ENCODE measurements at regions not wholly inside any gene's neighbourhood (a gene's known extent, or its start where the extent isn't known, plus 50 kb on each side); places are given as distances from the start of the nearest gene placed in this dataset.

DNA sequence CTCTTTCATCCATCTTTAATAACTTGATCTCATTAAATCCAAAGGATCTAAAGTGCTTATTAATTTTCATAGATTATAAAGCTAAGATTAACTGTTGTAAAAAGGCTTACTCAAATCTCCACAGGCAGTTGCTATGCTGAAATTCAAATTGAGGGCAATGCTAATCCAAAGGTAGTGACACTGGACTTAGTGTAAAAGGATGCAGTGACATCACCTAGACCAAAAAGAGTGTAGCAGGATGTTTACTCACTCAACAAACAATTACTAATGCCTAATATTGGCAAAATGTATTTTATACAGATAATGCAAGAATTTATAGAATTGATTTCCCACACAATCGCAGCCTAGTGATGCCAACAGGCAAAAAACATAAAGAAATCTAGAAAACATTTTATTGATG is 756.2 kb downstream of the CDH9 start:
- TF ChIP-seq, protein P1, sequence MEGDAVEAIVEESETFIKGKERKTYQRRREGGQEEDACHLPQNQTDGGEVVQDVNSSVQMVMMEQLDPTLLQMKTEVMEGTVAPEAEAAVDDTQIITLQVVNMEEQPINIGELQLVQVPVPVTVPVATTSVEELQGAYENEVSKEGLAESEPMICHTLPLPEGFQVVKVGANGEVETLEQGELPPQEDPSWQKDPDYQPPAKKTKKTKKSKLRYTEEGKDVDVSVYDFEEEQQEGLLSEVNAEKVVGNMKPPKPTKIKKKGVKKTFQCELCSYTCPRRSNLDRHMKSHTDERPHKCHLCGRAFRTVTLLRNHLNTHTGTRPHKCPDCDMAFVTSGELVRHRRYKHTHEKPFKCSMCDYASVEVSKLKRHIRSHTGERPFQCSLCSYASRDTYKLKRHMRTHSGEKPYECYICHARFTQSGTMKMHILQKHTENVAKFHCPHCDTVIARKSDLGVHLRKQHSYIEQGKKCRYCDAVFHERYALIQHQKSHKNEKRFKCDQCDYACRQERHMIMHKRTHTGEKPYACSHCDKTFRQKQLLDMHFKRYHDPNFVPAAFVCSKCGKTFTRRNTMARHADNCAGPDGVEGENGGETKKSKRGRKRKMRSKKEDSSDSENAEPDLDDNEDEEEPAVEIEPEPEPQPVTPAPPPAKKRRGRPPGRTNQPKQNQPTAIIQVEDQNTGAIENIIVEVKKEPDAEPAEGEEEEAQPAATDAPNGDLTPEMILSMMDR (conservative IDR thresholded peaks at IDR 0.05 in 1 of 2, IDR thresholded peaks at IDR 0.05 in 1 of 2; ENCODE audit: low read depth in 1 of 2, low read length in 2 of 2) = no peak
- TF ChIP-seq EZH2 (IDR thresholded peaks at IDR 0.05; ENCODE audit: low read length, missing control alignments) = no peak
- DNase-seq (ENCODE audit: low read depth in 2 of 2) = no peak
- no peaks in the 10 kb centered on the region for H4K20me1 ChIP-seq (ENCODE audit: control insufficient read depth, extremely low read depth, insufficient read depth, low read length)
- H3K27me3 ChIP-seq (ENCODE audit: control insufficient read depth, insufficient read depth, low read length) = no peaks in the 10 kb centered on the region
- H3K4me2 ChIP-seq (ENCODE audit: extremely low read depth, insufficient read depth, low read length) = no peak overlapping the region
- no peak overlapping the region for H3K9ac ChIP-seq (ENCODE audit: insufficient read depth, low read length)
- no peak overlapping the region for H3K27ac ChIP-seq (ENCODE audit: insufficient read depth, low read length)
- no peak overlapping the region for H3K4me3 ChIP-seq (replicated peaks in 1 of 4; ENCODE audit: control extremely low read depth in 1 of 4, insufficient read depth in 1 of 4, low read depth in 3 of 4, low read length in 4 of 4)
- no peaks in the 10 kb centered on the region for H3K36me3 ChIP-seq (ENCODE audit: control insufficient read depth, insufficient read depth, low read length)
- H3K79me2 ChIP-seq (ENCODE audit: control insufficient read depth, insufficient read depth, low read length) = no peaks in the 10 kb centered on the region
- H3K4me1 ChIP-seq (ENCODE audit: control insufficient read depth, extremely low read depth, insufficient read depth, low read length) = no peaks in the 10 kb centered on the region
- H2AFZ ChIP-seq (ENCODE audit: low read length) = no peak overlapping the region
- no peaks in the 10 kb centered on the region for H3K9me3 ChIP-seq (ENCODE audit: control insufficient read depth, insufficient read depth, low read depth, low read length)

DNA sequence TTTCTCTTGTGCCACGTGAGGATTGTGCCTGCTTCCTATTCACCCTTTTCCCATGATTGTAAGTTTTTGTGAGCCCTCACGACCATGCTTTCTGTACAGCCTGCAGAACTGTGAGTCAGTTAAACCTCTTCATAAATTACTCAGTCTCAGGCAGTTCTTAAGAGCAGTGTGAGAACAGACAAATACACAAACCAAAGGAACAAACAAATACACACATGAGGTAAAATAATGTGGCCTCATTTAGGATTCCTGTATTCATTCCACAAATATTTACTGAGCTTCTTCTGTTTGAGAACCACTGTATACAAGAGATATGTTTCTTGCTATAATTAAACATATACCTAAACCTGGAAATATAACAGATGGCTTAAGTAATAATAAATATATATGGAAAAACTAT is 760.3 kb downstream of the CDH9 start:
- H3K79me2 ChIP-seq (ENCODE audit: control insufficient read depth, insufficient read depth, low read length) = no peaks in the 10 kb centered on the region
- no peak for DNase-seq (ENCODE audit: low read depth in 2 of 2)
- H3K4me3 ChIP-seq (replicated peaks in 1 of 4; ENCODE audit: control extremely low read depth in 1 of 4, insufficient read depth in 1 of 4, low read depth in 3 of 4, low read length in 4 of 4) = no peak overlapping the region
- no peak overlapping the region for H3K9ac ChIP-seq (ENCODE audit: insufficient read depth, low read length)
- H2AFZ ChIP-seq (ENCODE audit: low read length) = no peak overlapping the region
- no peaks in the 10 kb centered on the region for H3K27me3 ChIP-seq (ENCODE audit: control insufficient read depth, insufficient read depth, low read length)
- H3K27ac ChIP-seq (ENCODE audit: insufficient read depth, low read length) = no peak overlapping the region
- H4K20me1 ChIP-seq (ENCODE audit: control insufficient read depth, extremely low read depth, insufficient read depth, low read length) = no peaks in the 10 kb centered on the region
- H3K4me1 ChIP-seq (ENCODE audit: control insufficient read depth, extremely low read depth, insufficient read depth, low read length) = no peaks in the 10 kb centered on the region
- H3K4me2 ChIP-seq (ENCODE audit: extremely low read depth, insufficient read depth, low read length) = no peak overlapping the region
- no peaks in the 10 kb centered on the region for H3K9me3 ChIP-seq (ENCODE audit: control insufficient read depth, insufficient read depth, low read depth, low read length)
- H3K36me3 ChIP-seq (ENCODE audit: control insufficient read depth, insufficient read depth, low read length) = no peaks in the 10 kb centered on the region
- TF ChIP-seq EZH2 (IDR thresholded peaks at IDR 0.05; ENCODE audit: low read length, missing control alignments) = no peak
- TF ChIP-seq, protein P1 (conservative IDR thresholded peaks at IDR 0.05 in 1 of 2, IDR thresholded peaks at IDR 0.05 in 1 of 2; ENCODE audit: low read depth in 1 of 2, low read length in 2 of 2) = no peak

DNA sequence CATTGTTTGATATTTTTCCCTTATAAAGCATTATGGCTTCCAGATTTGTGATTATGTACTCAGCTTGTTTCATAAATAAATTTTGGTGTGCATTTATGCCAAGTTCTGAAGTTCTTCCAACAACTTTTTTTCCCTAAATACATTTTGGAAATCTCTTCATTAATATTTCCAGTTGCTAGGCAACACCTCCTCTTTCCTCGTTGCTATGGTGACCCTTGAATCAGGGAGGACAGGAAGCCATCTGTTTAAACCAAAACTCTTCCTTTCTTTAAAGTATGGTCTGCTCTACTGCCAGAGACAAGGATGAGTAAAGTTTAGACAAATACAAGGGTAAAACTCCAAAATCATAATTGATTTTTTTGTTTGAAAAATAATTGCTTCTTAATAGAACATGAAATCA is 779.3 kb downstream of the CDH9 start:
- H3K9ac ChIP-seq (ENCODE audit: insufficient read depth, low read length) = no peak overlapping the region
- H3K27me3 ChIP-seq (ENCODE audit: control insufficient read depth, insufficient read depth, low read length) = no peaks in the 10 kb centered on the region
- no peak overlapping the region for H3K4me3 ChIP-seq (replicated peaks in 1 of 4; ENCODE audit: control extremely low read depth in 1 of 4, insufficient read depth in 1 of 4, low read depth in 3 of 4, low read length in 4 of 4)
- no peaks in the 10 kb centered on the region for H3K79me2 ChIP-seq (ENCODE audit: control insufficient read depth, insufficient read depth, low read length)
- no peaks in the 10 kb centered on the region for H3K36me3 ChIP-seq (ENCODE audit: control insufficient read depth, insufficient read depth, low read length)
- TF ChIP-seq EZH2 (IDR thresholded peaks at IDR 0.05; ENCODE audit: low read length, missing control alignments) = no peak
- TF ChIP-seq, protein P1 (conservative IDR thresholded peaks at IDR 0.05 in 1 of 2, IDR thresholded peaks at IDR 0.05 in 1 of 2; ENCODE audit: low read depth in 1 of 2, low read length in 2 of 2) = no peak
- H2AFZ ChIP-seq (ENCODE audit: low read length) = no peak overlapping the region
- H3K27ac ChIP-seq (ENCODE audit: insufficient read depth, low read length) = no peak overlapping the region
- H3K4me2 ChIP-seq (ENCODE audit: extremely low read depth, insufficient read depth, low read length) = no peak overlapping the region
- H3K9me3 ChIP-seq (ENCODE audit: control insufficient read depth, insufficient read depth, low read depth, low read length) = no peaks in the 10 kb centered on the region
- no peaks in the 10 kb centered on the region for H3K4me1 ChIP-seq (ENCODE audit: control insufficient read depth, extremely low read depth, insufficient read depth, low read length)
- no peak for DNase-seq (ENCODE audit: low read depth in 2 of 2)
- no peaks in the 10 kb centered on the region for H4K20me1 ChIP-seq (ENCODE audit: control insufficient read depth, extremely low read depth, insufficient read depth, low read length)
